GM21367 (cell line): ENCODE measurements at regions not wholly inside any gene's neighbourhood (a gene's known extent, or its start where the extent isn't known, plus 50 kb on each side); places are given as distances from the start of the nearest gene placed in this dataset.

Experiments
- ATAC-seq: cut with Tn5 transposase; IDR thresholded peaks from one replicate; pipeline ENCODE4 v1.9.1; 2021; ENCODE audit not compliant: unreplicated experiment

DNA sequence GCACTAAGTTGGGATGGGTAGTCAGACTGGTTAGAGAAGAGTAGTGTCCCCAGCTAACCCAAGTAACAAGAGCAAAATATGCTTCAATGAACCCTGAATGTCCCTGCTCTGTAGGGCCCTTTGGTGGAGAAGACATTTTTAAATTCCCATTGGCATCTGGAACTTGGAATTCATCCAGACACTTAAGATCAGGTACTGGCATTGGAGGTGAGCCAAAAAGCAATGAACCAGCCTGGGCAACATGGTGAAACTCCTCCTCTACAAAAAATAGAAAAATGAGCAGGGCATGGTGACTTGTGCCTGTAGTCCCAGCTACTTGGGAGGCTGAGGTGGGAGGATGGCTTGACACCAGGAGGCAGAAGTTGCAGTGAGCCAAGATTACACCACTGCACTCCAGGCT is 58.9 kb upstream of the ZNF618 start:
- no peak for ATAC-seq

- ATAC-seq = no peak
Measured at GRCh38 chr9:113818391-113818790, 57.7 kb upstream of the ZNF618 start.

DNA sequence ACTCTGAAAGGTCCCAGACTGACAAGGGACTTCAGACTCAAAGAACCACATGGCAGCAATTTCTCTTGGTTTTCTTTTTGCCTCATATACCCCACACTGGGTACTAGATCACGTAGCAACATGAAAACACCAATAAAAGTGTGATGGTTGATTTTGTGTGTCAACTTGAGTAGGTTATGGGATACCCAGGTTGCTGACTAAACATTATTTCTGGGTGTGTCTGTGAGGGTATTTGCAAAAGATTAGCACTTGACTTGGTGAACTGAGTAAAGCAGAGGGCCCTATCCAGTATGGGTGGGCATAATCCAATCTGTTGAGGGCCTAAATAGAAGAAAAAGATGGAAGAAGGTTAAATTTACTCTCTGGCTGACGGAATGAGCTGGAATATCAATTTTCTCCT is 53.8 kb upstream of the ZNF618 start:
- ATAC-seq = no peak

- ATAC-seq = no peak
Measured at GRCh38 chr9:113823421-113823820, 52.7 kb upstream of the ZNF618 start.
